ENCODE measurements at regions not wholly inside any gene's neighbourhood (a gene's known extent, or its start where the extent isn't known, plus 50 kb on each side); places are given as distances from the start of the nearest gene placed in this dataset.
"Not testable (repeated sequence)": the region's sequence is repeated elsewhere in the genome, so short reads cannot be mapped to it uniquely, and the experiment has no call there.

- H3K27me3 Mint-ChIP-seq (ENCODE audit: low read depth in 3 of 3); H3K9me3 ChIP-seq (replicated peaks in 1 of 2; ENCODE audit: control insufficient read depth in 1 of 2, insufficient read depth in 1 of 2, low read length in 2 of 2); H3K4me1 ChIP-seq (ENCODE audit: control insufficient read depth in 1 of 2, insufficient read depth in 2 of 2, low read length in 2 of 2); H3K9ac ChIP-seq (ENCODE audit: insufficient read depth, low read length, poor library complexity, severe bottlenecking); H4K20me1 ChIP-seq (ENCODE audit: insufficient read depth, low read length); H2AFZ ChIP-seq (ENCODE audit: insufficient read depth, low read depth, low read length, poor library complexity, severe bottlenecking); H3K27ac Mint-ChIP-seq; H3K27ac ChIP-seq (ENCODE audit: low read depth in 1 of 2, low read length in 2 of 2); H3K9me3 Mint-ChIP-seq; H3K4me2 ChIP-seq (replicated peaks; ENCODE audit: extremely low read depth, low read length, poor library complexity, severe bottlenecking); H3K36me3 ChIP-seq (replicated peaks in 1 of 2; ENCODE audit: control insufficient read depth in 1 of 2, insufficient read depth in 2 of 2, low read length in 2 of 2); intact Hi-C loops (cut with micrococcal nuclease); H3K36me3 Mint-ChIP-seq; H3K79me2 ChIP-seq (ENCODE audit: insufficient read depth, low read length); H3K4me1 Mint-ChIP-seq; H3K27me3 ChIP-seq (ENCODE audit: control insufficient read depth in 2 of 2, insufficient read depth in 2 of 2, low read length in 2 of 2); H3K4me3 ChIP-seq (replicated peaks in 1 of 3; ENCODE audit: low read depth in 2 of 3, low read length in 3 of 3): not testable (repeated sequence)
- DNase-seq: peak in 2 of 3 donors; percentile 1 to 4
- peak overlapping the region in 1 of 2 donors; percentile 30 for H3K4me3 Mint-ChIP-seq
- no CpG with 5 or more reads among the region's 7 CpGs for WGBS (ENCODE audit: insufficient coverage)
These were observed 264.3 kb upstream of the NBPF12 start for GRCh38 chr1:146673729-146674299.

DNA sequence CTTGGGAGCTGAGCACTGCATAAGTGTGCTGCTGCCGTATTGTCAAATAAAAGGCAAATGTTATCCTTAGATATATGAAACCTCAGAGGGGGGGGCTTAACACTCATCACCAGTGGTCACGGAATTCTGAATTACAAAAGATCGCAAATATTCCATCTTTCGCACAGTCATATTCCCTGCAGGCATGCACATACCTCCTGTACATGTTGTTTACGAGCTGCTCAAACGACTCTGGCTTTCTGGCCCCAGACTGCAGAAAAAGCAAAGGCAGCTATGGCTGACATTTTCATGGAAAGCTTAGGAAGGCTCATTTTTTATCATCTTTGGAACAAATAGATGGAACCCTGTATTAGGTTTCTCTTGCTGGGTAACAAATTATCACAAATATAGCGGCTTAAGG lies 265.5 kb upstream of the NBPF12 start:
- H3K9ac ChIP-seq (ENCODE audit: insufficient read depth, low read length, poor library complexity, severe bottlenecking); H3K4me2 ChIP-seq (replicated peaks; ENCODE audit: extremely low read depth, low read length, poor library complexity, severe bottlenecking); H3K27ac Mint-ChIP-seq; H3K36me3 Mint-ChIP-seq; H3K4me3 Mint-ChIP-seq; H3K4me1 Mint-ChIP-seq; intact Hi-C loops (cut with micrococcal nuclease); H3K27me3 Mint-ChIP-seq (ENCODE audit: low read depth in 3 of 3); H4K20me1 ChIP-seq (ENCODE audit: insufficient read depth, low read length); H3K9me3 ChIP-seq (replicated peaks in 1 of 2; ENCODE audit: control insufficient read depth in 1 of 2, insufficient read depth in 1 of 2, low read length in 2 of 2); H3K36me3 ChIP-seq (replicated peaks in 1 of 2; ENCODE audit: control insufficient read depth in 1 of 2, insufficient read depth in 2 of 2, low read length in 2 of 2); DNase-seq; H3K79me2 ChIP-seq (ENCODE audit: insufficient read depth, low read length); H3K27ac ChIP-seq (ENCODE audit: low read depth in 1 of 2, low read length in 2 of 2); H3K4me3 ChIP-seq (replicated peaks in 1 of 3; ENCODE audit: low read depth in 2 of 3, low read length in 3 of 3); H3K27me3 ChIP-seq (ENCODE audit: control insufficient read depth in 2 of 2, insufficient read depth in 2 of 2, low read length in 2 of 2); H3K4me1 ChIP-seq (ENCODE audit: control insufficient read depth in 1 of 2, insufficient read depth in 2 of 2, low read length in 2 of 2); H3K9me3 Mint-ChIP-seq; H2AFZ ChIP-seq (ENCODE audit: insufficient read depth, low read depth, low read length, poor library complexity, severe bottlenecking): not testable (repeated sequence)
- WGBS (ENCODE audit: insufficient coverage): no CpG with 5 or more reads among the region's 7 CpGs

DNA sequence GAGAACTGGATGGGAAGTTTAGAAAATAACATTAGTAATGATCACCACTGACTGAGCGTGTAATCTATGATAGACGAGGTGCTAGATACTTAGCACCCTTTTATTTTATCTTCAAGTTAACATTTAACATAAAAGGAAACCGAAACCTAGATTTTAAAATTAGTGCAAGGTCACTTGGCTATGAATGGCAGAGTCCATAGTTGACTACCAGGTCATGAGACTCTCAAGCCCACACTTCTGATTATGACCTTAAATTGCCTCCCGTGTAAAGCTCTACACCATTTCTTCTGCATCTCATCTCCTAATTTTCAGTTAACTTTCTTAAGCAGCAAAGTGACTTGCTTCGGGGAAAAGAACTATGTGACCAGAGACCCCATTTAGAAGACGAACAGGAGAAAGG lies 266.5 kb upstream of the NBPF12 start:
- H3K4me1 Mint-ChIP-seq; H3K9me3 Mint-ChIP-seq; H2AFZ ChIP-seq (ENCODE audit: insufficient read depth, low read depth, low read length, poor library complexity, severe bottlenecking); intact Hi-C loops (cut with micrococcal nuclease); H3K27ac ChIP-seq (ENCODE audit: low read depth in 1 of 2, low read length in 2 of 2); H3K4me2 ChIP-seq (replicated peaks; ENCODE audit: extremely low read depth, low read length, poor library complexity, severe bottlenecking); H3K79me2 ChIP-seq (ENCODE audit: insufficient read depth, low read length); H3K4me3 ChIP-seq (replicated peaks in 1 of 3; ENCODE audit: low read depth in 2 of 3, low read length in 3 of 3); H3K27me3 Mint-ChIP-seq (ENCODE audit: low read depth in 3 of 3); H3K9me3 ChIP-seq (replicated peaks in 1 of 2; ENCODE audit: control insufficient read depth in 1 of 2, insufficient read depth in 1 of 2, low read length in 2 of 2); DNase-seq; H3K4me3 Mint-ChIP-seq; H3K27ac Mint-ChIP-seq; H4K20me1 ChIP-seq (ENCODE audit: insufficient read depth, low read length); H3K9ac ChIP-seq (ENCODE audit: insufficient read depth, low read length, poor library complexity, severe bottlenecking); H3K4me1 ChIP-seq (ENCODE audit: control insufficient read depth in 1 of 2, insufficient read depth in 2 of 2, low read length in 2 of 2); H3K36me3 Mint-ChIP-seq; H3K27me3 ChIP-seq (ENCODE audit: control insufficient read depth in 2 of 2, insufficient read depth in 2 of 2, low read length in 2 of 2); H3K36me3 ChIP-seq (replicated peaks in 1 of 2; ENCODE audit: control insufficient read depth in 1 of 2, insufficient read depth in 2 of 2, low read length in 2 of 2): not testable (repeated sequence)
- WGBS (ENCODE audit: insufficient coverage): no CpG with 5 or more reads among the region's 6 CpGs

GRCh38 chr1:146670832-146671566 lies 267.1 kb upstream of the NBPF12 start:
- H3K9ac ChIP-seq (ENCODE audit: insufficient read depth, low read length, poor library complexity, severe bottlenecking); H3K9me3 Mint-ChIP-seq; H3K27me3 ChIP-seq (ENCODE audit: control insufficient read depth in 2 of 2, insufficient read depth in 2 of 2, low read length in 2 of 2); H3K27ac Mint-ChIP-seq; H3K27ac ChIP-seq (ENCODE audit: low read depth in 1 of 2, low read length in 2 of 2); H3K4me1 ChIP-seq (ENCODE audit: control insufficient read depth in 1 of 2, insufficient read depth in 2 of 2, low read length in 2 of 2); H3K4me2 ChIP-seq (replicated peaks; ENCODE audit: extremely low read depth, low read length, poor library complexity, severe bottlenecking); H3K4me3 ChIP-seq (replicated peaks in 1 of 3; ENCODE audit: low read depth in 2 of 3, low read length in 3 of 3); DNase-seq; H3K27me3 Mint-ChIP-seq (ENCODE audit: low read depth in 3 of 3); H3K36me3 Mint-ChIP-seq; H3K4me3 Mint-ChIP-seq; H4K20me1 ChIP-seq (ENCODE audit: insufficient read depth, low read length); H3K4me1 Mint-ChIP-seq; H3K79me2 ChIP-seq (ENCODE audit: insufficient read depth, low read length); intact Hi-C loops (cut with micrococcal nuclease); H3K9me3 ChIP-seq (replicated peaks in 1 of 2; ENCODE audit: control insufficient read depth in 1 of 2, insufficient read depth in 1 of 2, low read length in 2 of 2); H3K36me3 ChIP-seq (replicated peaks in 1 of 2; ENCODE audit: control insufficient read depth in 1 of 2, insufficient read depth in 2 of 2, low read length in 2 of 2); H2AFZ ChIP-seq (ENCODE audit: insufficient read depth, low read depth, low read length, poor library complexity, severe bottlenecking): not testable (repeated sequence)
- whole genome bisulfite sequencing (ENCODE audit: insufficient coverage): no CpG with 5 or more reads among the region's 10 CpGs
